Prostate gland (tissue), 2 donors: ENCODE measurements at regions not wholly inside any gene's neighbourhood (a gene's known extent, or its start where the extent isn't known, plus 50 kb on each side); places are given as distances from the start of the nearest gene placed in this dataset.
"Not testable (repeated sequence)": the region's sequence is repeated elsewhere in the genome, so short reads cannot be mapped to it uniquely, and the experiment has no call there.

ENCODE experiments used
- DNase-seq: peaks from one replicate; pipeline ENCODE4 v3.0.0-alpha.2; 2019; ENCODE audit warnings: low spot score
- H3K27ac ChIP-seq, 2 donors: fragments of 200-600 bp; sonication (generic); 2 replicates each; pipeline ENCODE4 v1.5.1; 2017 to 2019
- H3K27me3 ChIP-seq: fragments of 200-600 bp; sonication (generic); replicated peaks from 2 replicates; pipeline ENCODE4 v1.5.1; 2019; ENCODE audit not compliant: insufficient read depth
- H3K36me3 ChIP-seq, 2 donors: fragments of 200-600 bp; sonication (generic); 1 replicate in 1 of 2; 2 replicates in 1 of 2; pipeline versions ENCODE4 v1.5.1 to v1.8.1; 2017 to 2019
- H3K4me1 ChIP-seq: fragments of 200-600 bp; sonication (generic); replicated peaks from 2 replicates; pipeline ENCODE4 v1.5.1; 2019
- H3K4me3 ChIP-seq, 2 donors: fragments of 200-600 bp; sonication (generic); 2 replicates each; pipeline ENCODE4 v1.5.1; 2017 to 2019
- H3K9me3 ChIP-seq: fragments of 200-600 bp; sonication (generic); 2 replicates; pipeline ENCODE4 v1.5.1; 2017
- CTCF ChIP-seq, 4 experiments: fragments of 200-600 bp in 2 of 4; fragments of 450-650 bp in 2 of 4; sonication (generic) in 2 of 4; IDR thresholded peaks; 1 replicate in 3 of 4; 2 replicates in 1 of 4; pipeline ENCODE4 v1.5.1; 2016 to 2019; ENCODE audit warnings: antibody characterized with exemption in 4 of 4, mild to moderate bottlenecking in 2 of 4, moderate library complexity in 2 of 4
- POLR2A ChIP-seq: fragments of 450-650 bp; IDR thresholded peaks from one replicate; pipeline ENCODE4 v1.6.1; 2016; ENCODE audit warnings: antibody characterized with exemption, mild to moderate bottlenecking
- POLR2AphosphoS5 ChIP-seq: sonication (generic); formaldehyde crosslinking; IDR thresholded peaks from one replicate; pipeline ENCODE4 v1.6.1; 2017; ENCODE audit warnings: antibody characterized with exemption
- WGBS: methylation state at CpG from one replicate; pipeline ENCODE4 v1.1.5; 2018; 5-methylcytosine and 5-hydroxymethylcytosine counted together
- intact Hi-C: fragments of 100-400 bp; cut with DNase I; formaldehyde crosslinking; loops from one replicate; pipeline ENCODE4 v1.14.2; 2022

GRCh38 chr10:35821339-35821911 lies 179.3 kb upstream of the FZD8 start:
- TF ChIP-seq POLR2A (no peak), CTCF (IDR thresholded peaks at IDR 0.05) (no peak)
- no peak for DNase-seq
- Histone ChIP-seq H3K4me1 (no peaks in the 10 kb centered on the region), H3K9me3 (no peaks in the 10 kb centered on the region), H3K27ac (no peak overlapping the region), H3K4me3 (no peak overlapping the region), H3K27me3 (no peaks in the 10 kb centered on the region), H3K36me3 (no peaks in the 10 kb centered on the region)
- intact Hi-C loops: no loop called here
- WGBS: 38% methylated on average over 4 of the region's 4 CpGs

GRCh38 chr10:35819736-35820135 lies 177.6 kb upstream of the FZD8 start:
- Histone ChIP-seq H3K36me3 (no peaks in the 10 kb centered on the region), H3K9me3 (no peaks in the 10 kb centered on the region), H3K27me3 (no peaks in the 10 kb centered on the region), H3K4me3 (no peak overlapping the region), H3K4me1 (no peaks in the 10 kb centered on the region), H3K27ac (no peak overlapping the region)
- WGBS: 68% methylated on average over 5 of the region's 5 CpGs
- TF ChIP-seq POLR2AphosphoS5: no peak
- intact Hi-C loops: no loop called here
- DNase-seq: no peak

GRCh38 chr10:35819011-35819410 lies 176.9 kb upstream of the FZD8 start:
- WGBS: 88% methylated on average over 3 of the region's 3 CpGs
- H3K4me1 ChIP-seq: no peaks in the 10 kb centered on the region
- no peaks in the 10 kb centered on the region for H3K27me3 ChIP-seq
- no peak for TF ChIP-seq POLR2A
- TF ChIP-seq POLR2AphosphoS5: no peak
- no peak for TF ChIP-seq CTCF (IDR thresholded peaks at IDR 0.05)
- no peak for DNase-seq
- no peaks in the 10 kb centered on the region for H3K36me3 ChIP-seq
- intact Hi-C loops: no loop called here
- H3K9me3 ChIP-seq: no peaks in the 10 kb centered on the region
- no peak overlapping the region for H3K27ac ChIP-seq
- no peak overlapping the region for H3K4me3 ChIP-seq

GRCh38 chr10:35817109-35817508 lies 175.0 kb upstream of the FZD8 start:
- H3K9me3 ChIP-seq, H3K27me3 ChIP-seq, H3K27ac ChIP-seq, intact Hi-C loops, H3K4me3 ChIP-seq, H3K4me1 ChIP-seq, H3K36me3 ChIP-seq, DNase-seq: not testable (repeated sequence)
- WGBS: 88% methylated on average over 5 of the region's 5 CpGs

- H3K27me3 ChIP-seq: no peaks in the 10 kb centered on the region
- no peak for TF ChIP-seq POLR2A
- no peak for TF ChIP-seq CTCF (IDR thresholded peaks at IDR 0.05)
- TF ChIP-seq POLR2AphosphoS5: no peak
- no peaks in the 10 kb centered on the region for H3K9me3 ChIP-seq
- no peak overlapping the region for H3K27ac ChIP-seq
- no peaks in the 10 kb centered on the region for H3K4me1 ChIP-seq
- 66% methylated on average over 4 of the region's 4 CpGs for WGBS
- no peak for DNase-seq
- intact Hi-C loops: no loop called here
- no peaks in the 10 kb centered on the region for H3K36me3 ChIP-seq
- H3K4me3 ChIP-seq: no peak overlapping the region
Measured at GRCh38 chr10:35813219-35813618, 171.1 kb upstream of the FZD8 start.

- no peak for DNase-seq
- no peak overlapping the region for H3K27ac ChIP-seq
- no peaks in the 10 kb centered on the region for H3K36me3 ChIP-seq
- 100% methylated on average over 1 of the region's 1 CpG for WGBS
- no peaks in the 10 kb centered on the region for H3K27me3 ChIP-seq
- H3K4me1 ChIP-seq: no peaks in the 10 kb centered on the region
- H3K9me3 ChIP-seq: no peaks in the 10 kb centered on the region
- TF ChIP-seq CTCF (IDR thresholded peaks at IDR 0.05) (no peak), POLR2AphosphoS5 (no peak), POLR2A (no peak)
- H3K4me3 ChIP-seq: no peak overlapping the region
- intact Hi-C loops: no loop called here
Measured at GRCh38 chr10:35808344-35808743, 166.2 kb upstream of the FZD8 start.
